Stomach smooth muscle (tissue), 2 donors: ENCODE measurements at regions not wholly inside any gene's neighbourhood (a gene's known extent, or its start where the extent isn't known, plus 50 kb on each side); places are given as distances from the start of the nearest gene placed in this dataset.

Experiments
- H3K27ac ChIP-seq: one replicate; pipeline ENCODE4 v1.7.0; 2013; ENCODE audit warnings: mild to moderate bottlenecking, low read length, inconsistent platforms
- H3K27me3 ChIP-seq, 2 donors: one replicate each; pipeline ENCODE4 v1.7.0; 2013; ENCODE audit warnings: low read length in 2 of 2; ENCODE audit not compliant: insufficient read depth in 2 of 2, control insufficient read depth in 1 of 2
- H3K36me3 ChIP-seq, 2 donors: one replicate each; pipeline ENCODE4 v1.7.0; 2013; ENCODE audit warnings: low read length in 2 of 2; ENCODE audit not compliant: control insufficient read depth in 2 of 2, insufficient read depth in 2 of 2
- H3K4me1 ChIP-seq: one replicate; pipeline ENCODE4 v1.7.0; 2013; ENCODE audit warnings: low read length; ENCODE audit not compliant: control insufficient read depth, insufficient read depth
- H3K4me3 ChIP-seq, 2 donors: one replicate each; pipeline ENCODE4 v1.7.0; 2013; ENCODE audit warnings: low read length in 2 of 2
- H3K9ac ChIP-seq, 2 donors: one replicate each; pipeline ENCODE4 v1.7.0; 2013; ENCODE audit warnings: low read length in 2 of 2, mild to moderate bottlenecking in 1 of 2
- H3K9me3 ChIP-seq, 2 donors: one replicate each; pipeline ENCODE4 v1.7.0; 2013; ENCODE audit warnings: low read length in 2 of 2; ENCODE audit not compliant: control insufficient read depth in 2 of 2
- donor health status: healthy.
- donor health status: Pancreatic carcinoma.

- no peaks in the 10 kb centered on the region for H3K9me3 ChIP-seq
- H3K4me3 ChIP-seq: no peak overlapping the region
- no peaks in the 10 kb centered on the region for H3K4me1 ChIP-seq
- no peaks in the 10 kb centered on the region for H3K36me3 ChIP-seq
- H3K27ac ChIP-seq: no peak overlapping the region
- no peak overlapping the region for H3K9ac ChIP-seq
- no peaks in the 10 kb centered on the region for H3K27me3 ChIP-seq
Measured at GRCh38 chr6:71114544-71114943, 157.7 kb upstream of the B3GAT2 start.

GRCh38 chr6:71114986-71115385, 158.1 kb upstream of the B3GAT2 start:
- no peaks in the 10 kb centered on the region for H3K27me3 ChIP-seq
- no peaks in the 10 kb centered on the region for H3K4me1 ChIP-seq
- no peak overlapping the region for H3K4me3 ChIP-seq
- H3K27ac ChIP-seq: no peak overlapping the region
- no peaks in the 10 kb centered on the region for H3K36me3 ChIP-seq
- no peak overlapping the region for H3K9ac ChIP-seq
- H3K9me3 ChIP-seq: no peaks in the 10 kb centered on the region

- Histone ChIP-seq H3K9me3 (peaks cover 0 to 3% of the 10 kb centered on the region in 2 donors), H3K9ac (no peak overlapping the region), H3K4me1 (no peaks in the 10 kb centered on the region), H3K4me3 (no peak overlapping the region), H3K27me3 (no peaks in the 10 kb centered on the region), H3K27ac (no peak overlapping the region), H3K36me3 (no peaks in the 10 kb centered on the region)
Measured at GRCh38 chr6:71119560-71119959, 162.7 kb upstream of the B3GAT2 start.

- no peak overlapping the region for H3K4me3 ChIP-seq
- H3K36me3 ChIP-seq: no peaks in the 10 kb centered on the region
- H3K9me3 ChIP-seq: peaks cover 0 to 7% of the 10 kb centered on the region in 2 donors
- H3K27ac ChIP-seq: no peak overlapping the region
- H3K27me3 ChIP-seq: no peaks in the 10 kb centered on the region
- H3K4me1 ChIP-seq: no peaks in the 10 kb centered on the region
- H3K9ac ChIP-seq: no peak overlapping the region
Measured at GRCh38 chr6:71123051-71123450, 165.6 kb upstream of the OGFRL1 start.

GRCh38 chr6:71124340-71124739, 164.3 kb upstream of the OGFRL1 start:
- H3K27me3 ChIP-seq: no peaks in the 10 kb centered on the region
- H3K36me3 ChIP-seq: no peaks in the 10 kb centered on the region
- H3K9ac ChIP-seq: no peak overlapping the region
- no peak overlapping the region for H3K27ac ChIP-seq
- H3K4me3 ChIP-seq: no peak overlapping the region
- peaks cover 0 to 7% of the 10 kb centered on the region in 2 donors for H3K9me3 ChIP-seq
- no peaks in the 10 kb centered on the region for H3K4me1 ChIP-seq

GRCh38 chr6:71125216-71125615, 163.4 kb upstream of the OGFRL1 start:
- no peaks in the 10 kb centered on the region for H3K4me1 ChIP-seq
- no peaks in the 10 kb centered on the region for H3K27me3 ChIP-seq
- no peak overlapping the region for H3K4me3 ChIP-seq
- H3K9me3 ChIP-seq: peaks cover 0 to 7% of the 10 kb centered on the region in 2 donors
- H3K9ac ChIP-seq: no peak overlapping the region
- H3K36me3 ChIP-seq: no peaks in the 10 kb centered on the region
- no peak overlapping the region for H3K27ac ChIP-seq

GRCh38 chr6:71126506-71126905, 162.1 kb upstream of the OGFRL1 start:
- Histone ChIP-seq H3K36me3 (no peaks in the 10 kb centered on the region), H3K4me3 (no peak overlapping the region), H3K27me3 (no peaks in the 10 kb centered on the region), H3K4me1 (no peaks in the 10 kb centered on the region), H3K9ac (no peak overlapping the region), H3K27ac (no peak overlapping the region), H3K9me3 (peaks cover 0 to 7% of the 10 kb centered on the region in 2 donors)

GRCh38 chr6:71127374-71127773, 161.2 kb upstream of the OGFRL1 start:
- Histone ChIP-seq H3K36me3 (no peaks in the 10 kb centered on the region), H3K27ac (no peak overlapping the region), H3K9me3 (peaks cover 0 to 7% of the 10 kb centered on the region in 2 donors), H3K4me1 (no peaks in the 10 kb centered on the region), H3K4me3 (no peak overlapping the region), H3K9ac (no peak overlapping the region), H3K27me3 (no peaks in the 10 kb centered on the region)

- Histone ChIP-seq H3K27ac (no peak overlapping the region), H3K9ac (no peak overlapping the region), H3K9me3 (peaks cover 0 to 4% of the 10 kb centered on the region in 2 donors), H3K27me3 (no peaks in the 10 kb centered on the region), H3K36me3 (no peaks in the 10 kb centered on the region), H3K4me1 (no peaks in the 10 kb centered on the region), H3K4me3 (no peak overlapping the region)
Measured at GRCh38 chr6:71130277-71130676, 158.3 kb upstream of the OGFRL1 start.

GRCh38 chr6:71134929-71135642, 153.5 kb upstream of the OGFRL1 start:
- H3K9ac ChIP-seq: no peak overlapping the region
- no peaks in the 10 kb centered on the region for H3K27me3 ChIP-seq
- no peaks in the 10 kb centered on the region for H3K36me3 ChIP-seq
- no peaks in the 10 kb centered on the region for H3K4me1 ChIP-seq
- H3K9me3 ChIP-seq: no peaks in the 10 kb centered on the region
- no peak overlapping the region for H3K27ac ChIP-seq
- H3K4me3 ChIP-seq: no peak overlapping the region

- Histone ChIP-seq H3K4me1 (no peaks in the 10 kb centered on the region), H3K27ac (no peak overlapping the region), H3K27me3 (no peaks in the 10 kb centered on the region), H3K36me3 (no peaks in the 10 kb centered on the region), H3K9me3 (no peaks in the 10 kb centered on the region), H3K9ac (no peak overlapping the region), H3K4me3 (no peak overlapping the region)
Measured at GRCh38 chr6:71137973-71138372, 150.6 kb upstream of the OGFRL1 start.
